NCI-H345 treated with DMSO at 0.1 percent for 48 hours (cell line): ENCODE measurements at regions not wholly inside any gene's neighbourhood (a gene's known extent, or its start where the extent isn't known, plus 50 kb on each side); places are given as distances from the start of the nearest gene placed in this dataset.
A peak's percentile ranks its signal among the peaks of the same experiment; 100 is the strongest.

ENCODE experiments used
- DNase-seq: peaks from one replicate; lab custom pipeline; 2025; ENCODE audit not compliant: unreplicated experiment; lab: John Stamatoyannopoulos, UW

- no peak for DNase-seq
Measured at GRCh38 chr9:12613071-12613470, 80.1 kb upstream of the TYRP1 start.

DNA sequence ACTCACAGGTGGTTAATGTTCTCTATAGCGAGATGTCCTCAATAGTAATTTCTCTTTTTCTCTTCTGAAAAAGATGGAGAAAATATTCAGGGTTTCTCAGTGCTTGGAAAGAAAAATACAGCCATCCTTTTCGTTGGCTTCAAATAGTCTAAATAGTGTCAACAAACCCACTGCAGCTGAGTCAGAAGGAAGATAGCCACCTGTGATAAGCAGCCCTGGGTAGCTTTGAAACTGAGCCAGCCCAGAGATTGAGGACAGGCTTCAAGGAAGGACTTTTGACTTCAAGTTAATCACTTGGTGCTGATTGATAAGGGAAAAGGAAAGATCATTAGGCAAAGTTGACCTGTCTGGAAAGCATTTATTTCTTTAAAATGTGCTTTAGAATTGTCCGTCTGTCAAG lies 78.7 kb upstream of the TYRP1 start:
- DNase-seq = no peak

DNA sequence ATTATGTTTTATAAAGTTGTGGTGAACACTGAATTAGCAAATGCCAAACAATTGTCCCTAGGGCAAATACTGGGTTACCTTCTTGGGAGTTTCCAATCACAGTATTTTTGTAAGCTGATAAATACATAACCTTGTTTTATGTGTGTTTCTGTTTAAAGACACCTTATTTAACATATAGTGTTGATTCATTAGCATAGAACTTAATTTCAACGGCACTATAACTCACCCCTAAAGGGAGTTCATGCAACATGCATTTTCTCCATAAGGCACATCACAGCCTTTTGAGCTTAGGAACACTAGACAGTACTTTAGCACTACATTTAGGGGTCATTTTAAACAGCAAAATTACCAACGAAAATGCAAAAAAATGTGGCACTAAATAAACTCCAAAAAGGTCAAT lies 74.2 kb upstream of the TYRP1 start:
- no peak for DNase-seq

DNA sequence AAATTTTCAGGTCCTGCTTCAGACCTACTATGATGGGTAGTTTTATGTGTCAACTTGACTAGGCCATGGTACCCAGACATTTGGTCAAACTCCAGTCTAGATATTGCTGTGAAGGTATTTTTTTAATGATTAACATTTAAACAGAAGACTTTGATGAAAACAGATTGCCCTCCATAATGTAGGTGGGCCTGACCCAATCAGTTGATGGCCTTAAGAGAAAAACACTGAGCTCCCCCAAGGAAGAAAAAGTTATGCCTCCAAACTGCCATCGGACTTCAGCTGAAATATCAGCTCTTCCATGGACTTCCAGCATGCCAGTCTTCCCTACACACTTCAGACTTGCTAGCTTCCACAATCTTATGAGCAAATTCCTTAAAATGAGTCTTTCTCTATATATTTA lies 67.3 kb upstream of the TYRP1 start:
- DNase-seq = no peak

- DNase-seq = no peak
Measured at GRCh38 chr9:12627096-12627495, 66.1 kb upstream of the TYRP1 start.

DNA sequence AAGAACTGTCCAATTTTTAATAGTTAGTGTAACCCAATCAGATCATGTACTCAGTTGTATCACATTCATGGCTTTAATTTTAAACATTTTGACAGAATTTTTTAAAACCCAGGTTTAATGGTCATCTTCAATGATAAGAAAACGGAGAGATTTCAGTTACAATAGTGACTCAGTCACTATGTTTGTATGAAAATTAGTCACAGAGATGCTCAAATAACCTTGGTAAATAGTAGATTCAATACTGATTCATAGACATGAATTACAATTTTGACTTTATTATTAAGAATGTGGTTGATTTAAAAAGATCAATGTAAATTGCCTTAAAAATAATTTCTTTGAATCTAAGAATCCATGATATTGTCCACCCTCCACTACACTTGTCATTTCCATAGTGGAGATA lies 64.6 kb upstream of the TYRP1 start:
- DNase-seq = no peak

GRCh38 chr9:12629067-12629466 lies 64.1 kb upstream of the TYRP1 start:
- no peak for DNase-seq

- no peak for DNase-seq
Measured at GRCh38 chr9:12631866-12632265, 61.3 kb upstream of the TYRP1 start.

DNA sequence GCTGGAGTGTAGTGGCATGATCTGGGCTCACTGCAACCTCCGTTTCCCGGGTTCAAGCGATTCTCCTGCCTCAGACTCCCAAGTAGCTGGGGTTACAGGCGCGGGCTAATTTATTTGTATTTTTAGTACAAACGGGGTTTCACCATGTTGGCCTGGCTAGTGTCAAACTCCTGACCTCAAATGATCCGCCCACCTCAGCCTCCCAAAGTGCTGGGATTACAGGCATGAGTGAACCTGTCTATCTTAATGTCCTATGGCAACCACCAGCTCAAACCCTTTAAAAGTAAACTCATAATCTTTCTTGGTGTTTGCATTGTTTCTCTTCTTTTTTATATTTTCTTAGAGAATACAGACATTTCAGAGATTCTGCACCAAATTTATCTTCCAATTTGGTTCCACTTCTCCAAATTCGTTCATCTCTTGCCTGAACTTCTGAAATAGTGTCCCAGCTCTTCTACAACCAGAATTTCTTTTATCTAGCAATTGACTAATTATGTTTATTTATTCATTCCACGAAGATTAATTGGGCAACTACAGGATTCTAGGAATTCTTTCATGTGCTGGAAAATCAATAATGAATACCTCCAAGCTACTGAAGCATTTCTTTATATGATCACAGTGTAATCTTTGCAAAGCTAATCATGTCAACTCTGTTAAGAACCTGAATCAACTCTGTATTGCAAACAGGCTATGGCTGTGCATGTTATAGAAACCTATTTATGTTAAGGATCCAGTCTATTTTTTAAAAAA lies 60.0 kb upstream of the TYRP1 start:
- DNase-seq = no peak

DNA sequence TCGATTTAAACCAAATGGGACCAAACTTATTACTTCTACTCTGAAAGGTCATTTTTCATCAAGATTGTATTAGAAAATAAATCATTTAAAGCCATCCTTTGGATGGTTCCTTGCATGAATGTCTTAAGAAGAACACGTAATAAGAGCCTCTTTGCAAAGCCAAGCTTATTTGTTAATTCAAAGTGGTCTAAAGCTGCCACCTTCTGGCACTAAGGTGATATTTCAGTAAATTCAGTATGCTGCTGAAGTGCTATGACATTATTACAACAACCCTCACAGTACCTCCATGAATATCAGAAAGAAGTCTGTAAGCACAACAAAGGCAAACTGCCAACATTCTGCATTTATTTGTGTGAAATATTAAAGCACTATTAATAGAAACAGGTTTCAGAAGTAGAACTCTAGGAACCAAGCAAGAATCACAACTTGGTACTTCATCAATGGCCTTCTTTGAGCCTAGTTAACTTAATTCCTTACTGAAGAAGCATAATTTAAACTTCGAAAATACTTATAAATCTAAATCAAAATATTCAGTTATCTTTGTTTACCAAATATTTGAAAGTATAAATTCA lies 53.1 kb upstream of the TYRP1 start:
- peak; percentile 17 for DNase-seq

DNA sequence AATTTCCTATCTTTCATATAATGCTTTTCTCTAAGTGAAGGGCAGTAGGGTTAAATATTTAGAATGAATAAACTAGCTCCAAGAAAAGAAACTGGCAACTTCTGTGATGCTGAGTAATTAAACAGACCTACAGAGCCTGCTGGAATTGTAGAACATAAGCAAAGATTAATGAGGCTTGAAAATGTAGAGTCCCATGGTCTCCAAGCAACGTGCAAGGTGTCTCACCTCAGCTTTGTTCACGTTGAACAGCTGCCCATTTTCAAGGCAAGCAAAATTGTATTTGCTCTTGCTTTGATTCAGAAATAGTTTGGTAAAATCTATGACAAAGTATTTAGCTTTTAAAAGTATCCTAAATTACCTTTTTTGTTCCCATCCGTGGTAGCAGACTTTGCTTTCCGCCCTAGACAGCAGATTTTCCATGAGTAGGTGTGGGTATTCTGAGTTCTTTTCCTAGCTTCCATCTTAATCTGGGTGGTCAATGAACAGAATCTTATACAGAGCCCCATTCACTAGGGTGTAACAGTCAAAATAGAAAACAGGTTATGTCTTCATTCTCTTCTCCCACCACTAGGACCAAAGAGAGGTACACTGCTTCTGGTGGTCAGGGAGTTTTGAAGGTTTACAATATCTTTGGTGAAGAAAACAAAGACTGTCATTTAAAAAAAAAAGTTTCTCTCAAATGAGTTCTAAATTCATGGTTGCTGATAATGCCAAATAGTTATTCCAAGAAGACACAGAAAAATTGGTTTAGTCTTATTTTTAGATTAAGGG lies 52.1 kb upstream of the TYRP1 start:
- DNase-seq = no peak
